Keratinocyte (primary cell): ENCODE measurements at regions not wholly inside any gene's neighbourhood (a gene's known extent, or its start where the extent isn't known, plus 50 kb on each side); places are given as distances from the start of the nearest gene placed in this dataset.
"Not testable (repeated sequence)": the region's sequence is repeated elsewhere in the genome, so short reads cannot be mapped to it uniquely, and the experiment has no call there.

ENCODE experiments used
- DNase-seq: peaks from one replicate; pipeline ENCODE4 v3.0.0-alpha.2; 2011; ENCODE audit warnings: low read depth, missing footprints, low spot score
- FAIRE-seq: peaks from 2 replicates; lab custom pipeline; 2011; peaks lifted over from hg19 to GRCh38; lab: Jason Lieb, UNC
- H2AFZ ChIP-seq: 2 replicates; pipeline ENCODE4 v1.6.0; 2012; ENCODE audit warnings: low read length, control low read depth, inconsistent platforms; ENCODE audit not compliant: control insufficient read depth
- H3K27ac ChIP-seq: 2 replicates; pipeline ENCODE4 v1.5.1; 2011; ENCODE audit warnings: low read length; ENCODE audit not compliant: control insufficient read depth, insufficient read depth
- H3K27me3 ChIP-seq: 3 replicates; pipeline ENCODE4 v1.6.0; 2011; ENCODE audit warnings: low read length; ENCODE audit not compliant: control insufficient read depth, insufficient read depth; ENCODE audit errors: extremely low read depth
- H3K36me3 ChIP-seq, 2 experiments: 2 replicates in 1 of 2; 3 replicates in 1 of 2; pipeline ENCODE4 v1.5.1; 2011; ENCODE audit warnings: low read length in 2 of 2, mild to moderate bottlenecking in 1 of 2; ENCODE audit not compliant: control insufficient read depth in 2 of 2, insufficient read depth in 2 of 2; ENCODE audit errors: extremely low read depth in 1 of 2
- H3K4me1 ChIP-seq: 3 replicates; pipeline ENCODE4 v1.5.1; 2011; ENCODE audit warnings: low read length; ENCODE audit not compliant: control insufficient read depth, insufficient read depth; ENCODE audit errors: extremely low read depth
- H3K4me2 ChIP-seq: 3 replicates; pipeline ENCODE4 v1.6.0; 2011; ENCODE audit warnings: low read depth, low read length; ENCODE audit not compliant: control insufficient read depth, insufficient read depth; ENCODE audit errors: extremely low read depth
- H3K4me3 ChIP-seq, 3 experiments: fragments of 200-600 bp in 1 of 3; sonication (generic) in 1 of 3; 2 replicates in 2 of 3; 3 replicates in 1 of 3; pipeline ENCODE4 v1.5.1; 2011 to 2016; ENCODE audit warnings: low read length in 3 of 3, mild to moderate bottlenecking in 3 of 3, control low read depth in 2 of 3, inconsistent platforms in 1 of 3, low read depth in 1 of 3, mixed read lengths in 1 of 3, mixed run types in 1 of 3, moderate library complexity in 1 of 3; ENCODE audit not compliant: control insufficient read depth in 2 of 3, insufficient read depth in 2 of 3; ENCODE audit errors: extremely low read depth in 1 of 3
- H3K79me2 ChIP-seq: 2 replicates; pipeline ENCODE4 v1.6.0; 2012; ENCODE audit warnings: low read length; ENCODE audit not compliant: control insufficient read depth, insufficient read depth
- H3K9ac ChIP-seq: 3 replicates; pipeline ENCODE4 v1.6.0; 2011; ENCODE audit warnings: low read length; ENCODE audit not compliant: control insufficient read depth, insufficient read depth; ENCODE audit errors: extremely low read depth
- H3K9me1 ChIP-seq: 3 replicates; pipeline ENCODE4 v1.6.0; 2011; ENCODE audit warnings: low read length; ENCODE audit not compliant: control insufficient read depth, insufficient read depth; ENCODE audit errors: extremely low read depth
- H3K9me3 ChIP-seq: 2 replicates; pipeline ENCODE4 v1.5.1; 2012; ENCODE audit warnings: low read depth, low read length; ENCODE audit not compliant: control insufficient read depth
- H4K20me1 ChIP-seq: 3 replicates; pipeline ENCODE4 v1.6.0; 2011; ENCODE audit warnings: low read length; ENCODE audit not compliant: control insufficient read depth, insufficient read depth; ENCODE audit errors: extremely low read depth
- CTCF ChIP-seq, 3 experiments: IDR thresholded peaks in 1 of 3; conservative IDR thresholded peaks in 1 of 3; optimal IDR thresholded peaks in 1 of 3; 2 replicates in 2 of 3; 3 replicates in 1 of 3; pipeline versions ENCODE3 to v1.5.1; 2011; ENCODE audit warnings: low read length in 3 of 3, mild to moderate bottlenecking in 3 of 3, moderate library complexity in 2 of 3, control low read depth in 1 of 3, inconsistent platforms in 1 of 3; ENCODE audit not compliant: insufficient read depth in 2 of 3; ENCODE audit errors: extremely low read depth in 1 of 3
- EZH2 ChIP-seq: IDR thresholded peaks from one replicate; pipeline ENCODE4 v1.6.1; 2012; ENCODE audit warnings: inconsistent platforms, mild to moderate bottlenecking, low read length, moderate library complexity
- dilution Hi-C: fragments of 300-500 bp; cut with MboI; formaldehyde crosslinking; loops from one replicate; pipeline ENCODE4 v1.7.0; 2020; ENCODE audit warnings: low sequenced_read_pairs; ENCODE audit not compliant: extremely low pct_ligation_motif_present

- Histone ChIP-seq H3K9me3 (no peaks in the 10 kb centered on the region), H3K9me1 (no peaks in the 10 kb centered on the region), H3K9ac (no peak overlapping the region), H3K79me2 (no peaks in the 10 kb centered on the region), H3K4me2 (no peak overlapping the region), H3K27ac (no peak overlapping the region), H3K36me3 (no peaks in the 10 kb centered on the region), H4K20me1 (no peaks in the 10 kb centered on the region), H3K4me1 (peaks cover 7% of the 10 kb centered on the region), H3K27me3 (no peaks in the 10 kb centered on the region), H2AFZ (no peak overlapping the region), H3K4me3 (no peak overlapping the region)
- FAIRE-seq (no peak), DNase-seq (no peak)
- TF ChIP-seq EZH2 (no peak), CTCF (optimal IDR thresholded peaks at IDR 0.05 in 1 of 3, IDR thresholded peaks at IDR 0.05 in 1 of 3, conservative IDR thresholded peaks at IDR 0.05 in 1 of 3; ENCODE audit: extremely low read depth in 1 of 3, insufficient read depth in 2 of 3, low read length in 3 of 3) (no peak)
- dilution Hi-C loops = no loop called here
Observed at GRCh38 chr11:33948494-33948893, 56.6 kb upstream of the LMO2 start.

GRCh38 chr11:33947918-33948317 lies 56.0 kb upstream of the LMO2 start:
- H3K9me1 ChIP-seq, H3K27me3 ChIP-seq, H3K4me3 ChIP-seq, H3K36me3 ChIP-seq, H3K9ac ChIP-seq, H4K20me1 ChIP-seq, FAIRE-seq, dilution Hi-C loops, H3K4me1 ChIP-seq, H3K9me3 ChIP-seq, H2AFZ ChIP-seq, H3K4me2 ChIP-seq, H3K27ac ChIP-seq, H3K79me2 ChIP-seq, DNase-seq: not testable (repeated sequence)

- Histone ChIP-seq H3K79me2 (no peaks in the 10 kb centered on the region), H3K9me3 (no peaks in the 10 kb centered on the region), H3K4me2 (no peak overlapping the region), H3K27ac (no peak overlapping the region), H3K9me1 (no peaks in the 10 kb centered on the region), H3K4me3 (no peak overlapping the region), H3K9ac (no peak overlapping the region), H2AFZ (no peak overlapping the region), H4K20me1 (no peaks in the 10 kb centered on the region), H3K36me3 (no peaks in the 10 kb centered on the region), H3K4me1 (no peaks in the 10 kb centered on the region), H3K27me3 (no peaks in the 10 kb centered on the region)
- DNase-seq (no peak), FAIRE-seq (no peak)
- TF ChIP-seq EZH2 (no peak), CTCF (optimal IDR thresholded peaks at IDR 0.05 in 1 of 3, IDR thresholded peaks at IDR 0.05 in 1 of 3, conservative IDR thresholded peaks at IDR 0.05 in 1 of 3; ENCODE audit: extremely low read depth in 1 of 3, insufficient read depth in 2 of 3, low read length in 3 of 3) (no peak)
- dilution Hi-C loops = no loop called here
Observed at GRCh38 chr11:33946930-33947329, 55.1 kb upstream of the LMO2 start.
